Uterus (tissue), 2 donors: ENCODE measurements at regions not wholly inside any gene's neighbourhood (a gene's known extent, or its start where the extent isn't known, plus 50 kb on each side); places are given as distances from the start of the nearest gene placed in this dataset.

Experiments used
- CTCF ChIP-seq, 4 experiments: fragments of 200-600 bp in 2 of 4; fragments of 450-650 bp in 2 of 4; sonication (generic) in 2 of 4; IDR thresholded peaks; one replicate each; pipeline ENCODE4 v1.5.1; 2016 to 2019; ENCODE audit warnings: antibody characterized with exemption in 4 of 4, mild to moderate bottlenecking in 2 of 4, moderate library complexity in 1 of 4
- POLR2A ChIP-seq, 2 donors: fragments of 450-650 bp; IDR thresholded peaks; one replicate each; pipeline ENCODE4 v1.6.1; 2016; ENCODE audit warnings: antibody characterized with exemption in 2 of 2, mild to moderate bottlenecking in 1 of 2, moderate library complexity in 1 of 2

DNA sequence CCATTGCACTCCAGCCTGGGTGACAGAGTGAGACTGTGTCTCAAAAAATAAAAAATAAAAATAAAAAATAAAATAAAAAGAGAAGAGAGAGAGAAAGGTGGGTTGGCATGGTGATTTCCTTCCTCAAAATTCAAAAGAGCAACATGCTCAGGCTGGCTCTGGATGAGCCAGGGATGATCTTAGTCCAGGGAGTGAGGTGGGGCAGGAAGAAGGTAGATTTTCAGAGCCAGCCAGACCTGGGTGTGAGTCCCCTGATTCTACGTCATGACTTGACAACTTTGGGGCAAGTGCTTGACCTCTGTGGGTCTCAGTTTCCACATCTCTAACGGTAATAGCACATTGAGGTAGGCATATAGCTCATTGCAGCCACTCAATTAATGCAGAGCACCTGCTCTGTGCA lies 109.4 kb upstream of the CTBP2 start:
- TF ChIP-seq POLR2A (IDR thresholded peaks at IDR 0.05): no peak
- no peak for TF ChIP-seq CTCF (IDR thresholded peaks at IDR 0.05)
